Adrenal gland (tissue), 9 donors: ENCODE measurements at regions not wholly inside any gene's neighbourhood (a gene's known extent, or its start where the extent isn't known, plus 50 kb on each side); places are given as distances from the start of the nearest gene placed in this dataset.

Source experiments
- DNase-seq, 7 donors: peaks; one replicate each; pipeline ENCODE4 v3.0.0-alpha.2; 2019 to 2020
- H3K27ac ChIP-seq, 5 donors: fragments of 200-600 bp; sonication (generic) in 4 of 5; 1 replicate in 3 of 5; 2 replicates in 2 of 5; pipeline versions ENCODE4 v1.5.1 to v1.8.0; 2016 to 2020; ENCODE audit warnings: mild to moderate bottlenecking in 1 of 5
- H3K27me3 ChIP-seq: fragments of 200-600 bp; 2 replicates; pipeline ENCODE4 v1.8.0; 2021
- H3K36me3 ChIP-seq, 2 donors: fragments of 200-600 bp; replicated peaks in 1 of 2; 1 replicate in 1 of 2; 2 replicates in 1 of 2; pipeline versions ENCODE4 v1.5.1 to v1.8.0; 2018 to 2022
- H3K4me1 ChIP-seq, 2 donors: fragments of 200-600 bp; replicated peaks in 1 of 2; 1 replicate in 1 of 2; 2 replicates in 1 of 2; pipeline versions ENCODE4 v1.5.1 to v1.8.0; 2018 to 2021
- H3K4me3 ChIP-seq, 4 donors: fragments of 200-600 bp; sonication (generic) in 3 of 4; one replicate each; pipeline ENCODE4 v1.5.1; 2016 to 2018
- H3K9me3 ChIP-seq, 3 donors: fragments of 200-600 bp; sonication (generic) in 1 of 3; replicated peaks in 1 of 3; 1 replicate in 2 of 3; 2 replicates in 1 of 3; pipeline versions ENCODE4 v1.5.1 to v1.8.0; 2016 to 2021
- CTCF ChIP-seq, 6 experiments: fragments of 450-650 bp in 4 of 6; fragments of 200-600 bp in 2 of 6; sonication (generic) in 1 of 6; IDR thresholded peaks; 1 replicate in 5 of 6; 2 replicates in 1 of 6; pipeline versions ENCODE4 v1.5.1 to v1.8.0; 2016 to 2021; ENCODE audit warnings: antibody characterized with exemption in 6 of 6, mild to moderate bottlenecking in 2 of 6, moderate library complexity in 1 of 6
- POLR2A ChIP-seq, 2 donors: fragments of 450-650 bp; IDR thresholded peaks; one replicate each; pipeline ENCODE4 v1.6.1; 2017; ENCODE audit warnings: antibody characterized with exemption in 2 of 2, mild to moderate bottlenecking in 2 of 2, moderate library complexity in 1 of 2
- WGBS, 4 donors: extraction: QIAGEN DNeasy Blood & Tissue Kit in 2 of 4; methylation state at CpG; one replicate each; pipeline versions ENCODE4 v1.1.5 to v1.1.7; 2013 to 2017; 5-methylcytosine and 5-hydroxymethylcytosine counted together
- intact Hi-C, 2 donors: fragments of 100-400 bp; cut with DNase I; formaldehyde crosslinking; loops; one replicate each; pipeline versions ENCODE4 v1.14.1 to v1.15.0; 2022 to 2023
- donor health status: healthy with polysubstance abuse.
- donor health status: Bipolar disorder and iron deficiency.
- donor health status: DM: yes; HTN: yes; CAD: no.
- donor health status: DM: no; HTN: no; CAD: no.
- donor health status: DM: no; HTN: no; CAD: no.

- H3K4me3 ChIP-seq, result no peak overlapping the region
- H3K9me3 ChIP-seq, result no peaks in the 10 kb centered on the region
- TF ChIP-seq POLR2A (IDR thresholded peaks at IDR 0.05), result no peak
- TF ChIP-seq CTCF (IDR thresholded peaks at IDR 0.05), result no peak
- intact Hi-C loops, result no loop called here
- no peak for DNase-seq
- WGBS, 4 donors, result 74 to 86% (median 84%) methylated on average over 3 of the region's 3 CpGs
- no peak overlapping the region for H3K27ac ChIP-seq
- H3K36me3 ChIP-seq, result no peaks in the 10 kb centered on the region
- no peaks in the 10 kb centered on the region for H3K4me1 ChIP-seq
- no peaks in the 10 kb centered on the region for H3K27me3 ChIP-seq
Observed at GRCh38 chr5:148951612-148952011, 111.2 kb downstream of the SH3TC2 start.

GRCh38 chr5:148952097-148952867, 110.6 kb downstream of the SH3TC2 start:
- 50 to 61% (median 56%) methylated on average over 8 of the region's 8 CpGs for WGBS, 4 donors
- DNase-seq, result no peak
- Histone ChIP-seq H3K27ac (no peak overlapping the region), H3K4me3 (no peak overlapping the region), H3K4me1 (no peaks in the 10 kb centered on the region), H3K9me3 (no peaks in the 10 kb centered on the region), H3K36me3 (no peaks in the 10 kb centered on the region), H3K27me3 (no peaks in the 10 kb centered on the region)
- intact Hi-C loops, result no loop called here
- TF ChIP-seq POLR2A (IDR thresholded peaks at IDR 0.05) (no peak), CTCF (IDR thresholded peaks at IDR 0.05) (no peak)

GRCh38 chr5:148953711-148954110, 109.2 kb downstream of the SH3TC2 start:
- no peak overlapping the region for H3K27ac ChIP-seq
- WGBS, 4 donors, result 82 to 100% (median 95%) methylated on average over 1 of the region's 1 CpG
- DNase-seq, result no peak
- H3K36me3 ChIP-seq, result no peaks in the 10 kb centered on the region
- H3K9me3 ChIP-seq, result no peaks in the 10 kb centered on the region
- TF ChIP-seq POLR2A (IDR thresholded peaks at IDR 0.05), result no peak
- H3K4me1 ChIP-seq, result no peaks in the 10 kb centered on the region
- intact Hi-C loops, result no loop called here
- H3K27me3 ChIP-seq, result no peaks in the 10 kb centered on the region
- no peak overlapping the region for H3K4me3 ChIP-seq
